OCI-LY1 (cell line): ENCODE measurements at regions not wholly inside any gene's neighbourhood (a gene's known extent, or its start where the extent isn't known, plus 50 kb on each side); places are given as distances from the start of the nearest gene placed in this dataset.

Source experiments
- H2AFZ ChIP-seq: fragments of 200-600 bp; sonication (generic), shearing (Covaris generic); 2 replicates; pipeline ENCODE4 v1.6.0; 2014; ENCODE audit warnings: antibody characterized with exemption, mild to moderate bottlenecking, low read length
- H3F3A ChIP-seq: fragments of 200-600 bp; sonication (generic), shearing (Covaris generic); 2 replicates; pipeline ENCODE4 v1.6.0; 2014; ENCODE audit warnings: mild to moderate bottlenecking, antibody characterized with exemption, low read length, moderate library complexity; ENCODE audit not compliant: insufficient read depth
- H3K27ac ChIP-seq: fragments of 200-600 bp; sonication (generic); 2 replicates; pipeline ENCODE4 v1.5.1; 2014; ENCODE audit warnings: low read length, mixed run types, mild to moderate bottlenecking, low read depth; ENCODE audit not compliant: poor library complexity, severe bottlenecking
- H3K27me3 ChIP-seq: fragments of 200-600 bp; sonication (generic); 2 replicates; pipeline ENCODE4 v1.6.0; 2014; ENCODE audit warnings: antibody characterized with exemption, mild to moderate bottlenecking, low read length, moderate library complexity; ENCODE audit not compliant: insufficient read depth
- H3K36me3 ChIP-seq: fragments of 200-600 bp; sonication (generic); 2 replicates; pipeline ENCODE4 v1.6.1; 2014; ENCODE audit warnings: mild to moderate bottlenecking, antibody characterized with exemption, low read length, moderate library complexity, mixed read lengths; ENCODE audit not compliant: insufficient read depth
- H3K4me1 ChIP-seq: fragments of 200-600 bp; sonication (generic); 2 replicates; pipeline ENCODE4 v1.5.1; 2014; ENCODE audit warnings: mild to moderate bottlenecking, low read length, moderate library complexity; ENCODE audit not compliant: insufficient read depth, severe bottlenecking
- H3K4me2 ChIP-seq: fragments of 200-600 bp; sonication (generic), shearing (Covaris generic); 2 replicates; pipeline ENCODE4 v1.6.1; 2014; ENCODE audit warnings: low read length
- H3K4me3 ChIP-seq: fragments of 200-600 bp; sonication (generic); 2 replicates; pipeline ENCODE4 v1.5.1; 2014; ENCODE audit warnings: low read length, low read depth, mild to moderate bottlenecking, mixed read lengths; ENCODE audit not compliant: poor library complexity, severe bottlenecking
- H3K79me2 ChIP-seq: fragments of 200-600 bp; shearing (Covaris generic); 2 replicates; pipeline ENCODE4 v1.6.1; 2016; ENCODE audit warnings: mixed run types, low read length, mixed read lengths; ENCODE audit not compliant: insufficient read depth
- H3K9ac ChIP-seq: fragments of 200-600 bp; sonication (generic), shearing (Covaris generic); 2 replicates; pipeline ENCODE4 v1.6.1; 2014; ENCODE audit warnings: mild to moderate bottlenecking, low read length, mixed read lengths
- H3K9me2 ChIP-seq: fragments of 200-600 bp; sonication (generic), shearing (Covaris generic); 2 replicates; pipeline ENCODE4 v1.6.1; 2014; ENCODE audit warnings: low read depth, mild to moderate bottlenecking, low read length, mixed read lengths
- H3K9me3 ChIP-seq: fragments of 200-600 bp; shearing (Covaris generic); 2 replicates; pipeline ENCODE4 v1.6.1; 2014; ENCODE audit warnings: low read length, mixed read lengths
- H4K20me1 ChIP-seq: fragments of 200-600 bp; sonication (generic), shearing (Covaris generic); 2 replicates; pipeline ENCODE4 v1.6.0; 2016; ENCODE audit warnings: mild to moderate bottlenecking, low read length; ENCODE audit not compliant: insufficient read depth
- EZH2 ChIP-seq: fragments of 200-600 bp; sonication (generic), shearing (Covaris generic); IDR thresholded peaks from 2 replicates; pipeline ENCODE4 v1.8.0; 2017; ENCODE audit warnings: borderline replicate concordance, mixed run types, mild to moderate bottlenecking, antibody characterized with exemption, low read length, moderate library complexity, mixed read lengths
- TF ChIP-seq, protein P1 (sequence below): fragments of 200-600 bp; sonication (generic), shearing (Covaris generic); IDR thresholded peaks from 2 replicates; pipeline ENCODE4 v1.5.1; 2017; ENCODE audit warnings: mild to moderate bottlenecking, antibody characterized with exemption, low read length, moderate library complexity, mixed read lengths

DNA sequence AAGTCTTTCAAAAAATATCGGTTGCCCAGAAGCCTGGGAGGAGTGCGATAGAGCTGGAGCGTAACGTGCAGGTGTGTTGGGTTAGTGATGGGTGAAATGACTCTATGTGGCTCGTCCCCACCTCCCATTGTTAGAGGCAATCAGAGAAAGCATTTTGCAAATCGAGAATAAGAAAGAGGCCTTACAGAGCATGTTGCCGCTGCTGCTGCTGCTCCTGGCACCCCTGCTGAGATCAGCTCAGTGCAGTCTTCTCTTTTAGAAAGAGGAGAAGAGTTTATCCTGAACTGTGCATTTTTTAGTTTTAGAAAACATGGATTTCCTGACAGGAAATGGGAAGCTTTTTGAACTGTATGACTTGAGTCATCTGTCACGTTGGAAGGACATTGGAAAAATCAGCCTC is 774.5 kb upstream of the RBFOX1 start:
- H3K27me3 ChIP-seq: no peaks in the 10 kb centered on the region
- H3K4me2 ChIP-seq: no peak overlapping the region
- H3K36me3 ChIP-seq: no peaks in the 10 kb centered on the region
- no peak overlapping the region for H3K27ac ChIP-seq
- H3K9ac ChIP-seq: no peak overlapping the region
- no peak overlapping the region for H2AFZ ChIP-seq
- H3K9me3 ChIP-seq: no peaks in the 10 kb centered on the region
- H3K79me2 ChIP-seq: no peaks in the 10 kb centered on the region
- no peaks in the 10 kb centered on the region for H3K9me2 ChIP-seq
- H3K4me1 ChIP-seq: no peaks in the 10 kb centered on the region
- H4K20me1 ChIP-seq: no peaks in the 10 kb centered on the region
- H3K4me3 ChIP-seq: no peak overlapping the region
- no peaks in the 10 kb centered on the region for H3F3A ChIP-seq
- no peak for TF ChIP-seq EZH2
- TF ChIP-seq, protein P1, sequence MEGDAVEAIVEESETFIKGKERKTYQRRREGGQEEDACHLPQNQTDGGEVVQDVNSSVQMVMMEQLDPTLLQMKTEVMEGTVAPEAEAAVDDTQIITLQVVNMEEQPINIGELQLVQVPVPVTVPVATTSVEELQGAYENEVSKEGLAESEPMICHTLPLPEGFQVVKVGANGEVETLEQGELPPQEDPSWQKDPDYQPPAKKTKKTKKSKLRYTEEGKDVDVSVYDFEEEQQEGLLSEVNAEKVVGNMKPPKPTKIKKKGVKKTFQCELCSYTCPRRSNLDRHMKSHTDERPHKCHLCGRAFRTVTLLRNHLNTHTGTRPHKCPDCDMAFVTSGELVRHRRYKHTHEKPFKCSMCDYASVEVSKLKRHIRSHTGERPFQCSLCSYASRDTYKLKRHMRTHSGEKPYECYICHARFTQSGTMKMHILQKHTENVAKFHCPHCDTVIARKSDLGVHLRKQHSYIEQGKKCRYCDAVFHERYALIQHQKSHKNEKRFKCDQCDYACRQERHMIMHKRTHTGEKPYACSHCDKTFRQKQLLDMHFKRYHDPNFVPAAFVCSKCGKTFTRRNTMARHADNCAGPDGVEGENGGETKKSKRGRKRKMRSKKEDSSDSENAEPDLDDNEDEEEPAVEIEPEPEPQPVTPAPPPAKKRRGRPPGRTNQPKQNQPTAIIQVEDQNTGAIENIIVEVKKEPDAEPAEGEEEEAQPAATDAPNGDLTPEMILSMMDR: no peak

DNA sequence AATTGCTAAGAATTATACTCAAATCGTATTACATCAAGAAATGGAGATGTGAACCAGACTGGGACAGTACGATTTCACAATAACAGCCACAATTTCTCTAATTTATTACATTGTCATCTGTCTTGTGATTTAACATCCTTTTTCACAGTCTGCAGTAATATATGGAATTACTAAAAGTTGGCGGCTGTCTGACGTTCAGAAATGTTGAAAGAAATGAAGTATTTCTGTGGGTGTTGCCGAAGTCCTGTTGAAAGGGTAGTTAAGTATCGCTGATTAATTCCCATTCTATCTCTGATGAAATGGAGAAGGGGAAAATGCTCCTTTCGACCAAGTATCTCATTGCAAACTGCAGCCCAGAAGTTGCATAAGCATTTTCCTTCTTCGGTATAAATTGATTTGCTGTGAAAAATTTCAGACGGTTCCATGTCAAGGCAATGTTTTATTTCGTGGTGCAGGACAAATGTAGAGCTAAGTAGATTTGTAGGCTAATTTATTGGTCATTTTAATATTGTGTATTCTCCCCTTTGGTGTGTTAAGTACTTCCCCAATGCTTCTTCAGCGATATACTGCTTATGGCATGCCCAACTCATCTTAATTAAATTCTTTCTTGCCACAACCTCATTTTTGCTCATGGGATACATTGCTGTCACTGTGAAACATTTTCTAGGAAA is 775.2 kb upstream of the RBFOX1 start:
- no peaks in the 10 kb centered on the region for H4K20me1 ChIP-seq
- H3F3A ChIP-seq: no peaks in the 10 kb centered on the region
- H3K9me2 ChIP-seq: no peaks in the 10 kb centered on the region
- H3K36me3 ChIP-seq: no peaks in the 10 kb centered on the region
- H3K4me3 ChIP-seq: no peak overlapping the region
- TF ChIP-seq, protein P1: no peak
- TF ChIP-seq EZH2: no peak
- no peak overlapping the region for H3K4me2 ChIP-seq
- H3K27ac ChIP-seq: no peak overlapping the region
- no peaks in the 10 kb centered on the region for H3K79me2 ChIP-seq
- H3K9ac ChIP-seq: no peak overlapping the region
- no peak overlapping the region for H2AFZ ChIP-seq
- H3K4me1 ChIP-seq: no peaks in the 10 kb centered on the region
- H3K27me3 ChIP-seq: no peaks in the 10 kb centered on the region
- H3K9me3 ChIP-seq: no peaks in the 10 kb centered on the region

DNA sequence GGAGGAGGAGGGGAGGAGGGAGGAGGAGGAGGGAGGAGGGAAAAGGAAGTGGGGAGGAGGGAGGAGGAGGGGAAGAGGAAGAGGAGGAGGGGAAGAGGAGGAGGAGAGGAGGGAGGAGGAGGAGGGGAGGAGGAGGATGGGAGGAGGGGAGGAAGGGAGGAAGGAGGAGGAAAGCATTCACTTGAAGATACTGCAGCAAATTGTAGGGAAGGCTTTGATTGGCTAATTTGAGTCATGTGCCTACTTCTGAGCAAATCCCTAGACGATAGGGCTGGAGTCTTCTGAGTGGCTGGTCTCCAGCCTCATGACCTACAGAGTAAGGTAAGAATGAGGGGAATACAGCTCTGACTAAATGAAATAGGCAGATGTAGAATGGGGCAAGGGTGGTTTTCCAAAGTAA is 783.2 kb upstream of the RBFOX1 start:
- no peaks in the 10 kb centered on the region for H3K79me2 ChIP-seq
- no peaks in the 10 kb centered on the region for H4K20me1 ChIP-seq
- no peaks in the 10 kb centered on the region for H3K4me1 ChIP-seq
- H3K27me3 ChIP-seq: no peaks in the 10 kb centered on the region
- no peaks in the 10 kb centered on the region for H3K9me3 ChIP-seq
- H2AFZ ChIP-seq: no peak overlapping the region
- H3K4me3 ChIP-seq: no peak overlapping the region
- no peak overlapping the region for H3K27ac ChIP-seq
- no peaks in the 10 kb centered on the region for H3F3A ChIP-seq
- H3K9me2 ChIP-seq: no peaks in the 10 kb centered on the region
- no peak overlapping the region for H3K4me2 ChIP-seq
- no peaks in the 10 kb centered on the region for H3K36me3 ChIP-seq
- no peak overlapping the region for H3K9ac ChIP-seq
- TF ChIP-seq, protein P1: no peak
- no peak for TF ChIP-seq EZH2
